GM23338 (cell line): ENCODE measurements at regions not wholly inside any gene's neighbourhood (a gene's known extent, or its start where the extent isn't known, plus 50 kb on each side); places are given as distances from the start of the nearest gene placed in this dataset.

Experiments used
- ATAC-seq: fragments of 200-7000 bp; cut with Tn5 transposase; 3 replicates; pipeline ENCODE4 v1.9.1; 2020
- DNase-seq: peaks from one replicate; pipeline ENCODE4 v3.0.0-alpha.2; 2015; ENCODE audit warnings: low spot score
- H2AFZ ChIP-seq: fragments of 200-600 bp; sonication (generic); 2 replicates; pipeline ENCODE4 v1.8.0; 2016; ENCODE audit warnings: antibody characterized with exemption, mild to moderate bottlenecking, moderate library complexity
- H3F3A ChIP-seq: fragments of 200-600 bp; sonication (generic); replicated peaks from 2 replicates; pipeline ENCODE4 v1.8.0; 2017; ENCODE audit warnings: antibody characterized with exemption, mixed run types, low read depth
- H3K27ac ChIP-seq: fragments of 200-600 bp; sonication (generic); 2 replicates; pipeline ENCODE4 v1.6.1; 2016; ENCODE audit warnings: low read depth
- H3K27me3 ChIP-seq: fragments of 200-600 bp; sonication (generic); 2 replicates; pipeline ENCODE4 v1.8.0; 2016; ENCODE audit warnings: mild to moderate bottlenecking, mixed run types, moderate library complexity; ENCODE audit not compliant: insufficient read depth
- H3K36me3 ChIP-seq: fragments of 200-600 bp; sonication (generic); 2 replicates; pipeline ENCODE4 v1.8.0; 2016; ENCODE audit warnings: mild to moderate bottlenecking; ENCODE audit not compliant: insufficient read depth
- H3K4me1 ChIP-seq: fragments of 200-600 bp; sonication (generic); 2 replicates; pipeline ENCODE4 v1.8.0; 2016; ENCODE audit warnings: mild to moderate bottlenecking, moderate library complexity; ENCODE audit not compliant: insufficient read depth
- H3K4me2 ChIP-seq: fragments of 200-600 bp; sonication (generic); 2 replicates; pipeline ENCODE4 v1.7.1; 2017; ENCODE audit warnings: mixed run types
- H3K4me3 ChIP-seq: fragments of 200-600 bp; sonication (generic); 2 replicates; pipeline ENCODE4 v1.6.1; 2016; ENCODE audit warnings: mixed run types
- H3K79me2 ChIP-seq: fragments of 200-600 bp; sonication (generic); replicated peaks from 2 replicates; pipeline ENCODE4 v1.8.0; 2017; ENCODE audit warnings: mild to moderate bottlenecking; ENCODE audit not compliant: insufficient read depth
- H3K9me2 ChIP-seq: fragments of 200-600 bp; sonication (generic); 2 replicates; pipeline ENCODE4 v1.8.0; 2017; ENCODE audit not compliant: insufficient read depth
- H4K20me1 ChIP-seq: fragments of 200-600 bp; sonication (generic); replicated peaks from 2 replicates; pipeline ENCODE4 v1.8.0; 2017; ENCODE audit warnings: mild to moderate bottlenecking; ENCODE audit not compliant: insufficient read depth
- H3K27ac Mint-ChIP-seq: 2 replicates; pipeline ENCODE4 v1.8.0; 2020; ENCODE audit warnings: inconsistent platforms, mild to moderate bottlenecking, moderate library complexity, mixed read lengths
- H3K27me3 Mint-ChIP-seq: 3 replicates; pipeline ENCODE4 v1.8.0; 2022; ENCODE audit warnings: low read depth, mild to moderate bottlenecking, moderate library complexity, mixed read lengths, inconsistent platforms; ENCODE audit not compliant: insufficient read depth, poor library complexity
- H3K36me3 Mint-ChIP-seq: 3 replicates; pipeline ENCODE4 v1.8.0; 2021; ENCODE audit warnings: low read depth, mild to moderate bottlenecking, inconsistent platforms, moderate library complexity, mixed read lengths
- H3K4me1 Mint-ChIP-seq: 3 replicates; pipeline ENCODE4 v1.8.0; 2020; ENCODE audit warnings: mild to moderate bottlenecking, inconsistent platforms, mixed read lengths
- H3K4me3 Mint-ChIP-seq: 3 replicates; pipeline ENCODE4 v1.8.0; 2021; ENCODE audit warnings: moderate library complexity, mild to moderate bottlenecking, inconsistent platforms, mixed read lengths
- H3K9me3 Mint-ChIP-seq: 3 replicates; pipeline ENCODE4 v1.8.0; 2020; ENCODE audit warnings: moderate library complexity, mild to moderate bottlenecking, inconsistent platforms, mixed read lengths
- CREB1 ChIP-seq: fragments of 250-450 bp; sonication (Bioruptor Pico); IDR thresholded peaks from 2 replicates; pipeline ENCODE4 v1.5.0; 2020; ENCODE audit warnings: low read depth, mild to moderate bottlenecking, moderate library complexity
- ETS1 ChIP-seq: IDR thresholded peaks from 2 replicates; pipeline ENCODE4 v1.6.1; 2016; ENCODE audit warnings: antibody characterized with exemption
- EZH2phosphoT487 ChIP-seq: fragments of 200-600 bp; sonication (generic); IDR thresholded peaks from one replicate; pipeline ENCODE4 v1.8.1; 2018; ENCODE audit warnings: antibody characterized with exemption; ENCODE audit not compliant: unreplicated experiment
- JUNB ChIP-seq: IDR thresholded peaks from one replicate; pipeline ENCODE4 v1.6.1; 2016; ENCODE audit warnings: antibody characterized with exemption; ENCODE audit not compliant: unreplicated experiment
- NANOG ChIP-seq: IDR thresholded peaks from 2 replicates; pipeline ENCODE4 v1.6.1; 2016; ENCODE audit warnings: antibody characterized with exemption, borderline replicate concordance
- REST ChIP-seq: IDR thresholded peaks from one replicate; pipeline ENCODE4 v1.6.1; 2018; ENCODE audit warnings: antibody characterized with exemption; ENCODE audit not compliant: unreplicated experiment
- STAT1 ChIP-seq: IDR thresholded peaks from one replicate; pipeline ENCODE4 v1.6.1; 2016; ENCODE audit warnings: antibody characterized with exemption; ENCODE audit not compliant: unreplicated experiment
- ZNF114 ChIP-seq: fragments of 250-450 bp; sonication (Bioruptor Pico); IDR thresholded peaks from 2 replicates; pipeline ENCODE4 v1.5.0; 2020; ENCODE audit warnings: mild to moderate bottlenecking, moderate library complexity
- ZNF331 ChIP-seq: fragments of 250-450 bp; sonication (Bioruptor Pico); IDR thresholded peaks from 2 replicates; pipeline ENCODE4 v1.5.0; 2020; ENCODE audit warnings: low read depth, mild to moderate bottlenecking, moderate library complexity
- ZNF462 ChIP-seq: fragments of 250-450 bp; sonication (Bioruptor Pico); IDR thresholded peaks from 2 replicates; pipeline ENCODE4 v1.5.0; 2020; ENCODE audit warnings: mild to moderate bottlenecking, moderate library complexity

GRCh38 chr6:168160506-168161370, 81.7 kb upstream of the FRMD1 start:
- Histone ChIP-seq H3K27me3 (no peaks in the 10 kb centered on the region), H3F3A (no peaks in the 10 kb centered on the region), H3K4me1 (peaks cover 6% of the 10 kb centered on the region; the same call in 1 of the 2 replicates), H3K36me3 (no peaks in the 10 kb centered on the region), H3K4me2 (no peak overlapping the region), H3K79me2 (no peaks in the 10 kb centered on the region), H2AFZ (no peak overlapping the region), H3K27ac (no peak overlapping the region), H4K20me1 (no peaks in the 10 kb centered on the region), H3K4me3 (no peak overlapping the region), H3K9me2 (no peaks in the 10 kb centered on the region)
- H3K36me3 Mint-ChIP-seq: no peaks in the 10 kb centered on the region
- no peak for ATAC-seq
- H3K27me3 Mint-ChIP-seq: no peaks in the 10 kb centered on the region
- no peaks in the 10 kb centered on the region for H3K9me3 Mint-ChIP-seq
- H3K27ac Mint-ChIP-seq: no peak overlapping the region
- DNase-seq: no peak
- peaks cover 41% of the 10 kb centered on the region for H3K4me1 Mint-ChIP-seq
- no peak for TF ChIP-seq CREB1 (CRISPR knock-in tag)
- TF ChIP-seq EZH2phosphoT487: no peak
- TF ChIP-seq JUNB: no peak
- TF ChIP-seq REST: no peak
- TF ChIP-seq ZNF462 (CRISPR knock-in tag): no peak
- TF ChIP-seq STAT1: no peak
- no peak for TF ChIP-seq NANOG
- TF ChIP-seq ZNF331 (CRISPR knock-in tag): no peak
- TF ChIP-seq ZNF114 (CRISPR knock-in tag): no peak
- TF ChIP-seq ETS1: no peak
- no peak overlapping the region for H3K4me3 Mint-ChIP-seq
